Peyer's patch (tissue), 4 donors: ENCODE measurements at regions not wholly inside any gene's neighbourhood (a gene's known extent, or its start where the extent isn't known, plus 50 kb on each side); places are given as distances from the start of the nearest gene placed in this dataset.

ENCODE experiments used
- POLR2A ChIP-seq, 2 donors: fragments of 450-650 bp; IDR thresholded peaks; one replicate each; pipeline ENCODE4 v1.5.1; 2017; ENCODE audit warnings: antibody characterized with exemption in 2 of 2, mild to moderate bottlenecking in 2 of 2, moderate library complexity in 2 of 2
- TF ChIP-seq, protein P1 (sequence below), 6 experiments: fragments of 450-650 bp in 4 of 6; fragments of 200-600 bp in 2 of 6; sonication (generic) in 1 of 6; IDR thresholded peaks; one replicate each; pipeline ENCODE4 v1.5.1; 2017 to 2019; ENCODE audit warnings: antibody characterized with exemption in 6 of 6, mild to moderate bottlenecking in 3 of 6, moderate library complexity in 1 of 6

DNA sequence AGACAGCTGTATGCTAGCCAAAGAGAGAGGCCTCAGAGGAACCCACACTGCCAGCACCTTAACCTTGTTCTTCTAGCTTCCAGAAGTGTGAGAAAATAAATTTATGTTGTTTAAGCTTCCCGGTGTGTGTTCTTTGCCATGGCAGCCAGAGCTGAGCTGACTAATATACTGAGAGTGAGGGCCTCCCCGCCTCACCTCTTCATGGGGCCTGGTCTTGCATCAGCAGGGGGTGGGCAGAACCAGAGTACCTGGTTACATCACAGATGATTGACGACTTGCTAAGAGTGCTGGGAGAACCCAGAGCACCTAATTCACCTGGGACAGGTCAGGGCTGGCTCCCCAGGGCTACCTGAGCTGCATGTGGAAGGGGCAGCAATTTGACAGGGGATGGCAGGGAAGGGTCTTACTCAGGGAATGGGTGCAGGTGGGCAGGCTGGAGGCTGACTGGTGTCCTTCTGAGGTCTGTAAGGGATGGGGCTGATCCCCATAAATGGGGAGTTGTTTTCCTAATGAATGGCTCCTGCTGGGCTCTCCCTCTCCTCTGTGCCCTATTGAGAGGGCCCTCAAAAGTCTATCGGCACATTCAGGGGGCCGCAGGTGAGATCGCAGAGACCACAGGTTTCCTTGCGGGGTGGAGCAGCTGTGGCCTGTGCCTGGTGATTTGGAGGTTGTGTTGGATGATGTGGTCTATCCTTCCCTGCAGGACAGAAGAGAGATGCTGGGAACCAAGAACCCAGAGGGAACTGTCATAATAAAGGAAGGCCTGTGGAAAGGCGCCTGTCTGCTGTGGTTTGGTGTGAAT is 60.6 kb upstream of the ETV3 start:
- TF ChIP-seq, protein P1, sequence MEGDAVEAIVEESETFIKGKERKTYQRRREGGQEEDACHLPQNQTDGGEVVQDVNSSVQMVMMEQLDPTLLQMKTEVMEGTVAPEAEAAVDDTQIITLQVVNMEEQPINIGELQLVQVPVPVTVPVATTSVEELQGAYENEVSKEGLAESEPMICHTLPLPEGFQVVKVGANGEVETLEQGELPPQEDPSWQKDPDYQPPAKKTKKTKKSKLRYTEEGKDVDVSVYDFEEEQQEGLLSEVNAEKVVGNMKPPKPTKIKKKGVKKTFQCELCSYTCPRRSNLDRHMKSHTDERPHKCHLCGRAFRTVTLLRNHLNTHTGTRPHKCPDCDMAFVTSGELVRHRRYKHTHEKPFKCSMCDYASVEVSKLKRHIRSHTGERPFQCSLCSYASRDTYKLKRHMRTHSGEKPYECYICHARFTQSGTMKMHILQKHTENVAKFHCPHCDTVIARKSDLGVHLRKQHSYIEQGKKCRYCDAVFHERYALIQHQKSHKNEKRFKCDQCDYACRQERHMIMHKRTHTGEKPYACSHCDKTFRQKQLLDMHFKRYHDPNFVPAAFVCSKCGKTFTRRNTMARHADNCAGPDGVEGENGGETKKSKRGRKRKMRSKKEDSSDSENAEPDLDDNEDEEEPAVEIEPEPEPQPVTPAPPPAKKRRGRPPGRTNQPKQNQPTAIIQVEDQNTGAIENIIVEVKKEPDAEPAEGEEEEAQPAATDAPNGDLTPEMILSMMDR (IDR thresholded peaks at IDR 0.05) = no peak
- TF ChIP-seq POLR2A (IDR thresholded peaks at IDR 0.05) = no peak
